Natural killer cell (primary cell): ENCODE measurements at regions not wholly inside any gene's neighbourhood (a gene's known extent, or its start where the extent isn't known, plus 50 kb on each side); places are given as distances from the start of the nearest gene placed in this dataset.
"Not testable (repeated sequence)": the region's sequence is repeated elsewhere in the genome, so short reads cannot be mapped to it uniquely, and the experiment has no call there.

ENCODE experiments used
- ATAC-seq, 3 donors: fragments of 150-1000 bp in 2 of 3; fragments of 200-7000 bp in 1 of 3; cut with Tn5 transposase; 1 replicate in 1 of 3; 2 replicates in 2 of 3; pipeline ENCODE4 v1.10.0; 2021; ENCODE audit warnings: mild to moderate bottlenecking in 2 of 3, moderate library complexity in 2 of 3
- DNase-seq, 2 donors: peaks; one replicate each; pipeline versions ENCODE4 v3.0.0 to v3.0.0-alpha.2; 2013 to 2021; ENCODE audit warnings: mixed read lengths in 1 of 2
- H3K27ac ChIP-seq: one replicate; pipeline ENCODE4 v1.5.1; 2013; ENCODE audit warnings: mild to moderate bottlenecking, low read length
- H3K27me3 ChIP-seq: one replicate; pipeline ENCODE4 v1.6.1; 2013; ENCODE audit warnings: low read length; ENCODE audit not compliant: control insufficient read depth, insufficient read depth
- H3K36me3 ChIP-seq: one replicate; pipeline ENCODE4 v1.6.1; 2013; ENCODE audit warnings: low read length; ENCODE audit not compliant: control insufficient read depth, insufficient read depth
- H3K4me1 ChIP-seq: one replicate; pipeline ENCODE4 v1.6.1; 2013; ENCODE audit warnings: low read length; ENCODE audit not compliant: control insufficient read depth, insufficient read depth
- H3K4me3 ChIP-seq: one replicate; pipeline ENCODE4 v1.5.1; 2013; ENCODE audit warnings: low read length
- H3K9me3 ChIP-seq: one replicate; pipeline ENCODE4 v1.6.1; 2013; ENCODE audit warnings: low read length; ENCODE audit not compliant: control insufficient read depth, insufficient read depth
- H3K27ac Mint-ChIP-seq, 2 donors: one replicate each; pipeline ENCODE4 v1.8.0; 2022; ENCODE audit warnings: mild to moderate bottlenecking in 2 of 2, mixed read lengths in 2 of 2, moderate library complexity in 1 of 2
- H3K27me3 Mint-ChIP-seq, 2 donors: one replicate each; pipeline ENCODE4 v1.8.0; 2022; ENCODE audit warnings: low read depth in 2 of 2, mixed read lengths in 2 of 2
- H3K36me3 Mint-ChIP-seq: one replicate; pipeline ENCODE4 v1.8.0; 2022; ENCODE audit warnings: mixed read lengths
- H3K4me1 Mint-ChIP-seq, 2 donors: one replicate each; pipeline ENCODE4 v1.8.0; 2022; ENCODE audit warnings: mixed read lengths in 2 of 2
- H3K4me3 Mint-ChIP-seq: one replicate; pipeline ENCODE4 v1.8.0; 2022; ENCODE audit warnings: mild to moderate bottlenecking, moderate library complexity, mixed read lengths
- H3K9me3 Mint-ChIP-seq, 2 donors: one replicate each; pipeline ENCODE4 v1.8.0; 2022; ENCODE audit warnings: mixed read lengths in 2 of 2
- CTCF ChIP-seq: fragments of 200-600 bp; IDR thresholded peaks from one replicate; pipeline ENCODE4 v1.8.0; 2022; ENCODE audit warnings: antibody characterized with exemption
- WGBS: methylation state at CpG from one replicate; pipeline ENCODE4 v1.1.7; 2013; ENCODE audit warnings: missing lambda C conversion rate; ENCODE audit not compliant: insufficient coverage; 5-methylcytosine and 5-hydroxymethylcytosine counted together
- intact Hi-C: fragments of 100-400 bp; cut with micrococcal nuclease; formaldehyde crosslinking; loops from one replicate; pipeline ENCODE4 v1.14.2; 2022

GRCh38 chr20:48024539-48024938 is 239.3 kb upstream of the SULF2 start:
- H3K36me3 ChIP-seq: no peaks in the 10 kb centered on the region
- Mint-ChIP-seq H3K4me3 (no peak overlapping the region), H3K4me1 (no peaks in the 10 kb centered on the region), H3K27me3 (peaks cover 6 to 37% of the 10 kb centered on the region in 2 donors), H3K9me3 (no peaks in the 10 kb centered on the region), H3K27ac (no peak overlapping the region), H3K36me3 (no peaks in the 10 kb centered on the region)
- no peaks in the 10 kb centered on the region for H3K4me1 ChIP-seq
- no peak for TF ChIP-seq CTCF
- H3K4me3 ChIP-seq: no peak overlapping the region
- H3K27me3 ChIP-seq: no peaks in the 10 kb centered on the region
- no peaks in the 10 kb centered on the region for H3K9me3 ChIP-seq
- DNase-seq (no peak), ATAC-seq (no peak)
- no peak overlapping the region for H3K27ac ChIP-seq
- 75% methylated on average over 3 of the region's 3 CpGs for WGBS
- intact Hi-C loops: no loop called here

GRCh38 chr20:48020696-48021095 is 235.4 kb upstream of the SULF2 start:
- H3K4me3 Mint-ChIP-seq, H3K4me1 Mint-ChIP-seq, H3K27me3 ChIP-seq, H3K36me3 ChIP-seq, H3K9me3 Mint-ChIP-seq, H3K27ac ChIP-seq, H3K4me3 ChIP-seq, H3K27ac Mint-ChIP-seq, intact Hi-C loops, DNase-seq, ATAC-seq, H3K9me3 ChIP-seq, H3K36me3 Mint-ChIP-seq, H3K4me1 ChIP-seq: not testable (repeated sequence)
- 87% methylated on average over 6 of the region's 6 CpGs for WGBS
- H3K27me3 Mint-ChIP-seq: peaks cover 12 to 43% of the 10 kb centered on the region in 2 donors

- Mint-ChIP-seq H3K9me3 (no peaks in the 10 kb centered on the region), H3K27me3 (peaks cover 12 to 46% of the 10 kb centered on the region in 2 donors), H3K4me1 (no peaks in the 10 kb centered on the region), H3K4me3 (no peak overlapping the region), H3K27ac (no peak overlapping the region), H3K36me3 (no peaks in the 10 kb centered on the region)
- Histone ChIP-seq H3K27me3 (no peaks in the 10 kb centered on the region), H3K27ac (no peak overlapping the region), H3K9me3 (no peaks in the 10 kb centered on the region), H3K4me3 (no peak overlapping the region), H3K4me1 (no peaks in the 10 kb centered on the region), H3K36me3 (no peaks in the 10 kb centered on the region)
- intact Hi-C loops: no loop called here
- WGBS: 87% methylated on average over 6 of the region's 6 CpGs
- TF ChIP-seq CTCF: no peak
- DNase-seq (no peak), ATAC-seq (no peak)
Observed at GRCh38 chr20:48019940-48020339, 234.7 kb upstream of the SULF2 start.

- DNase-seq: no peak
- Histone ChIP-seq H3K4me1 (no peaks in the 10 kb centered on the region), H3K27ac (no peak overlapping the region), H3K36me3 (no peaks in the 10 kb centered on the region), H3K9me3 (no peaks in the 10 kb centered on the region), H3K4me3 (no peak overlapping the region), H3K27me3 (no peaks in the 10 kb centered on the region)
- H3K4me3 Mint-ChIP-seq: no peak overlapping the region
- H3K4me1 Mint-ChIP-seq: no peaks in the 10 kb centered on the region
- WGBS: 80% methylated on average over 4 of the region's 4 CpGs
- no peaks in the 10 kb centered on the region for H3K36me3 Mint-ChIP-seq
- TF ChIP-seq CTCF: no peak
- ATAC-seq: no peak
- intact Hi-C loops: no loop called here
- no peaks in the 10 kb centered on the region for H3K9me3 Mint-ChIP-seq
- no peak overlapping the region for H3K27ac Mint-ChIP-seq
- H3K27me3 Mint-ChIP-seq: peaks cover 12 to 46% of the 10 kb centered on the region in 2 donors
Observed at GRCh38 chr20:48019496-48019895, 234.2 kb upstream of the SULF2 start.

GRCh38 chr20:48018851-48019250 is 233.6 kb upstream of the SULF2 start:
- H3K4me1 ChIP-seq, H3K9me3 ChIP-seq, H3K9me3 Mint-ChIP-seq, H3K27me3 ChIP-seq, intact Hi-C loops, ATAC-seq, H3K4me3 ChIP-seq, H3K27ac ChIP-seq, H3K36me3 Mint-ChIP-seq, DNase-seq, H3K4me3 Mint-ChIP-seq, H3K27ac Mint-ChIP-seq, H3K4me1 Mint-ChIP-seq, H3K36me3 ChIP-seq: not testable (repeated sequence)
- H3K27me3 Mint-ChIP-seq: peaks cover 12 to 46% of the 10 kb centered on the region in 2 donors
- WGBS: 84% methylated on average over 6 of the region's 6 CpGs
